Muscle layer of colon (tissue), 2 donors: ENCODE measurements at regions not wholly inside any gene's neighbourhood (a gene's known extent, or its start where the extent isn't known, plus 50 kb on each side); places are given as distances from the start of the nearest gene placed in this dataset.

Experiments used
- H3K27ac ChIP-seq: one replicate; pipeline ENCODE4 v1.7.0; 2013; ENCODE audit warnings: low read depth, mild to moderate bottlenecking, low read length, moderate library complexity
- H3K27me3 ChIP-seq, 2 donors: one replicate each; pipeline ENCODE4 v1.7.0; 2013; ENCODE audit warnings: low read length in 2 of 2, mild to moderate bottlenecking in 2 of 2; ENCODE audit not compliant: insufficient read depth in 2 of 2, control insufficient read depth in 1 of 2
- H3K36me3 ChIP-seq: one replicate; pipeline ENCODE4 v1.7.0; 2013; ENCODE audit warnings: mild to moderate bottlenecking, low read length; ENCODE audit not compliant: insufficient read depth
- H3K4me1 ChIP-seq: one replicate; pipeline ENCODE4 v1.7.0; 2013; ENCODE audit warnings: mild to moderate bottlenecking, low read length; ENCODE audit not compliant: insufficient read depth
- H3K4me3 ChIP-seq, 2 donors: one replicate each; pipeline ENCODE4 v1.7.0; 2013; ENCODE audit warnings: low read length in 2 of 2, low read depth in 1 of 2, mild to moderate bottlenecking in 1 of 2, moderate library complexity in 1 of 2
- H3K9ac ChIP-seq: one replicate; pipeline ENCODE4 v1.7.0; 2013; ENCODE audit warnings: low read length
- H3K9me3 ChIP-seq: one replicate; pipeline ENCODE4 v1.7.0; 2013; ENCODE audit warnings: mild to moderate bottlenecking, low read length
- donor health status: abdominal sarcoma.
- donor health status: Adenocarcinoma of cecum.

- no peaks in the 10 kb centered on the region for H3K4me1 ChIP-seq
- H3K27me3 ChIP-seq = no peaks in the 10 kb centered on the region
- H3K27ac ChIP-seq = no peak overlapping the region
- no peaks in the 10 kb centered on the region for H3K9me3 ChIP-seq
- H3K9ac ChIP-seq = no peak overlapping the region
- H3K4me3 ChIP-seq = no peak overlapping the region
- no peaks in the 10 kb centered on the region for H3K36me3 ChIP-seq
Measured at GRCh38 chr3:106025151-106025722, 156.4 kb upstream of the CBLB start.

- Histone ChIP-seq H3K4me3 (no peak overlapping the region), H3K36me3 (no peaks in the 10 kb centered on the region), H3K27me3 (no peaks in the 10 kb centered on the region), H3K4me1 (no peaks in the 10 kb centered on the region), H3K9me3 (no peaks in the 10 kb centered on the region), H3K9ac (no peak overlapping the region), H3K27ac (no peak overlapping the region)
Measured at GRCh38 chr3:106029954-106030626, 161.3 kb upstream of the CBLB start.

GRCh38 chr3:106030627-106030963, 161.8 kb upstream of the CBLB start:
- H3K4me1 ChIP-seq = no peaks in the 10 kb centered on the region
- H3K9ac ChIP-seq = no peak overlapping the region
- no peaks in the 10 kb centered on the region for H3K9me3 ChIP-seq
- H3K36me3 ChIP-seq = no peaks in the 10 kb centered on the region
- no peak overlapping the region for H3K4me3 ChIP-seq
- no peak overlapping the region for H3K27ac ChIP-seq
- no peaks in the 10 kb centered on the region for H3K27me3 ChIP-seq

GRCh38 chr3:106032479-106032878, 163.7 kb upstream of the CBLB start:
- Histone ChIP-seq H3K27me3 (no peaks in the 10 kb centered on the region), H3K4me3 (no peak overlapping the region), H3K9me3 (no peaks in the 10 kb centered on the region), H3K4me1 (no peaks in the 10 kb centered on the region), H3K9ac (no peak overlapping the region), H3K27ac (no peak overlapping the region), H3K36me3 (no peaks in the 10 kb centered on the region)

- H3K27ac ChIP-seq = no peak overlapping the region
- H3K4me1 ChIP-seq = no peaks in the 10 kb centered on the region
- H3K36me3 ChIP-seq = no peaks in the 10 kb centered on the region
- no peak overlapping the region for H3K4me3 ChIP-seq
- H3K9ac ChIP-seq = no peak overlapping the region
- H3K9me3 ChIP-seq = no peaks in the 10 kb centered on the region
- H3K27me3 ChIP-seq = no peaks in the 10 kb centered on the region
Measured at GRCh38 chr3:106033654-106034053, 164.8 kb upstream of the CBLB start.

GRCh38 chr3:106034313-106034712, 165.5 kb upstream of the CBLB start:
- Histone ChIP-seq H3K27ac (no peak overlapping the region), H3K9ac (no peak overlapping the region), H3K27me3 (no peaks in the 10 kb centered on the region), H3K36me3 (no peaks in the 10 kb centered on the region), H3K4me3 (no peak overlapping the region), H3K9me3 (no peaks in the 10 kb centered on the region), H3K4me1 (no peaks in the 10 kb centered on the region)

GRCh38 chr3:106035619-106036018, 166.8 kb upstream of the CBLB start:
- Histone ChIP-seq H3K36me3 (no peaks in the 10 kb centered on the region), H3K9me3 (no peaks in the 10 kb centered on the region), H3K27ac (no peak overlapping the region), H3K9ac (no peak overlapping the region), H3K27me3 (no peaks in the 10 kb centered on the region), H3K4me3 (no peak overlapping the region), H3K4me1 (no peaks in the 10 kb centered on the region)

GRCh38 chr3:106036696-106037095, 167.9 kb upstream of the CBLB start:
- no peaks in the 10 kb centered on the region for H3K27me3 ChIP-seq
- H3K27ac ChIP-seq = no peak overlapping the region
- H3K9ac ChIP-seq = no peak overlapping the region
- no peaks in the 10 kb centered on the region for H3K4me1 ChIP-seq
- no peaks in the 10 kb centered on the region for H3K9me3 ChIP-seq
- H3K36me3 ChIP-seq = no peaks in the 10 kb centered on the region
- H3K4me3 ChIP-seq = no peak overlapping the region

- Histone ChIP-seq H3K9me3 (no peaks in the 10 kb centered on the region), H3K36me3 (no peaks in the 10 kb centered on the region), H3K4me1 (no peaks in the 10 kb centered on the region), H3K4me3 (no peak overlapping the region), H3K27ac (no peak overlapping the region), H3K9ac (no peak overlapping the region), H3K27me3 (no peaks in the 10 kb centered on the region)
Measured at GRCh38 chr3:106047221-106047620, 178.4 kb upstream of the CBLB start.

GRCh38 chr3:106048946-106049481, 180.2 kb upstream of the CBLB start:
- no peaks in the 10 kb centered on the region for H3K4me1 ChIP-seq
- no peaks in the 10 kb centered on the region for H3K27me3 ChIP-seq
- H3K27ac ChIP-seq = no peak overlapping the region
- no peak overlapping the region for H3K4me3 ChIP-seq
- H3K9me3 ChIP-seq = no peaks in the 10 kb centered on the region
- H3K9ac ChIP-seq = no peak overlapping the region
- no peaks in the 10 kb centered on the region for H3K36me3 ChIP-seq

- no peaks in the 10 kb centered on the region for H3K4me1 ChIP-seq
- H3K4me3 ChIP-seq = no peak overlapping the region
- no peaks in the 10 kb centered on the region for H3K27me3 ChIP-seq
- H3K9me3 ChIP-seq = no peaks in the 10 kb centered on the region
- H3K27ac ChIP-seq = no peak overlapping the region
- H3K9ac ChIP-seq = no peak overlapping the region
- H3K36me3 ChIP-seq = no peaks in the 10 kb centered on the region
Measured at GRCh38 chr3:106049821-106050220, 181.0 kb upstream of the CBLB start.

GRCh38 chr3:106056931-106057330, 188.1 kb upstream of the CBLB start:
- H3K9ac ChIP-seq = no peak overlapping the region
- no peak overlapping the region for H3K27ac ChIP-seq
- H3K36me3 ChIP-seq = no peaks in the 10 kb centered on the region
- H3K4me3 ChIP-seq = no peak overlapping the region
- H3K4me1 ChIP-seq = no peaks in the 10 kb centered on the region
- no peaks in the 10 kb centered on the region for H3K27me3 ChIP-seq
- H3K9me3 ChIP-seq = no peaks in the 10 kb centered on the region
